ENCODE measurements at regions not wholly inside any gene's neighbourhood (a gene's known extent, or its start where the extent isn't known, plus 50 kb on each side); places are given as distances from the start of the nearest gene placed in this dataset.

DNA sequence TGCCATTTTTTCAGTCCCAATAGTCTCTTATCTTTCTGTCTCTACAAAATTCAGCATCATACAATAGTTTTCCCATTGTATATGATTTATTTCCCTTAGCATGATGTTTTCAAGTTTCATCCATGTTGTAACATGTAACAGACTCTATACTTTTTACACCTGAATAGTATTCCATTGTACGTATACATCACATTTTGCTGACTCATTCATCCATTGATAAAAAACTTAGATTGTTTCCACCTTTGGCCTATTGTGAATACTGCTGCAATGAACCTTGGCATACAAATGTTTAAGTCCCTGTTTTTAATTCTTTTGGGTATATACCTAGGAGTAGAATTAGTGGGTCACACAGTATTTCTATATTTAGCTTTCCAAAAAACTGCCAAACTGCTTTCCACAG, 349.3 kb upstream of the CDH2 start:
- no peak for DNase-seq (ENCODE audit: low read depth, low spot score)

DNA sequence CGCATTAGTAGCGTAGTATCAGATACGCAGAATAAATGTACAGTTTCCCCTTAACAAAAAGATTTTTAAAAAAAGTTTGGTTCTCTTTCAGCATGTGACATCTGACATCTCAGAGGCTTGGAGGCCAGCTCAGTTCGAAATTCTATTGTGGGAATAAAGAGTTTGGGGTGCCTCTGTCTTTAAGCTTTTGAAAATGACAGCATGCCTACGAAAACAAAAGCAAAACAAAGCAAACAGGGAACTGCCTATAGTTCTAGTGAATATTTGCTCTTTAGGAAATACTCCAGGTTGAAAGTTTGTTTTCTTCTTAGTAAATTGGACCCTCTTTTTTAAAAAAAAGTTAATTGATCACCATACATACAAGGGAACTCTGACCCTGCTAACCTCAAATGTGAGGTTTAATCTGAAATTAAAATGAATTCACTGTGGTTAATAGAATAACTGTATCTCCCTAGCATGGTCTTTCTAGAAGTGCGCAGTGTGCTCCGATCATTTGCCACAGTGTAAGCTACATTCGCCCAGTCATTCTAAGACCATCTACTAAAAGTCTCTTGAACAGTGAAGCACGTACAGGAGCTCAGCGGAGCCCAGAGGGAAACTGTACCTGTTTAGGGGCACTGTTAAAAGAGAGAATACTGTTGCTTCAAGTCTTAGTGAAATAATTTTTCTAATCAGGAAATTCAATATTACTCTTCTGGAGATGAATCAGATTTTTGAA, 347.0 kb upstream of the CDH2 start:
- DNase-seq (ENCODE audit: low read depth, low spot score) = no peak

DNA sequence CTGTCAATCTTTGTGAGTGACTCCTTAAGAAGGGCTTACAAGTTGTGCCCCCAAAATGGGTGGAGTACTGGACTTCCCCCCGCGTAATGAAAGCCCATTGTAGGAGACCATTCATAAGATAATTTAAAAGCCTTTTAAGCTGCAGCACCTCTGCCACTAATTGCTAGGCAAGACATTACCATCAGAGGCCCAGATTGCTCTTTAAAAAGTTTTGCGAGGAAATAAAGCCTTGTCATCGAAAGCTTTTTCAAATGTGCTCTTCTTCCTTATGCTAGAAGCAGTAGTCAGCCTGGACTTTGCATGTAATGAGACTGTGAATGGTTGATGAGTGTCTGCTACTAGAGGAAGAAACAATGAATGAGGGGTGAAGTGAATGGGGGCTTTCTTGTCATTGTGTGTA, 345.3 kb upstream of the CDH2 start:
- no peak for DNase-seq (ENCODE audit: low read depth, low spot score)

DNA sequence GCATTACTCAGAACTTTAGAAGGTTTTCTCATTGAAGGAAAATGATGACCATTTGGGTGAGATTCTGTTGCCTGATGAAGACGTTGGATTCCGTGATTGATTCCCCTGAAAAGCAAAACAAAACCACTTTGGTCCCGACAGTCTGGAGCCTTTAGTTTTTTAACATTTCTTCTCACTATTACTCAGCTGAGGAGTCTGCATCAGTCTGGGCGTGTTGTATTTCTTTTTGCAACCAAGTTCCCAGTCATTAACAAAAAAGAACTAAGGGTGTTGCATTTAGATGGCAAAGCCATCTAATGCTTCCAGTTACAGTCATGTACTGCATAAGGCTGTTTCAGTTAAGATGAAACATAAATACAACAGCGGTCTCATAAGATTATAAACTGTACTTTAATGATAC, 343.1 kb upstream of the CDH2 start:
- DNase-seq (ENCODE audit: low read depth, low spot score) = no peak

DNA sequence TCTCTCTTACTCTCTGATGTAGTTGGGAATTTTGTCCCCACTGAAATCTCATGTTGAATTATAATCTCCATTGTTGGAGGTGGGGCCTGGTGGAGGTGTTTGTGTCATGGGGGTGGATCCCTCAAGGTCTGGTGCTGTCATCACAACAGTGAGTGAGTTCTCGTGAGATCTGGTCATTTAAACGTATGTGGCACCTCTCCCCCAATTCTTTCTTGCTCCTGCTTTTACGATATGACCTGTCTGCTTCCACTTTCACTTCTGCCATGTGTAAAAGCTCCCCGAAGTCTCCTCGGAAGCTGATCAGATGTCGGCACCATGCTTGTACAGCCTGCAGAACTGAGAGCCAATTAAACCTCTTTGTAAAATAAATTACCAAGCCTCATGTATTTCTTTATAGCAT, 337.8 kb upstream of the CDH2 start:
- DNase-seq (ENCODE audit: low read depth, low spot score) = no peak

DNA sequence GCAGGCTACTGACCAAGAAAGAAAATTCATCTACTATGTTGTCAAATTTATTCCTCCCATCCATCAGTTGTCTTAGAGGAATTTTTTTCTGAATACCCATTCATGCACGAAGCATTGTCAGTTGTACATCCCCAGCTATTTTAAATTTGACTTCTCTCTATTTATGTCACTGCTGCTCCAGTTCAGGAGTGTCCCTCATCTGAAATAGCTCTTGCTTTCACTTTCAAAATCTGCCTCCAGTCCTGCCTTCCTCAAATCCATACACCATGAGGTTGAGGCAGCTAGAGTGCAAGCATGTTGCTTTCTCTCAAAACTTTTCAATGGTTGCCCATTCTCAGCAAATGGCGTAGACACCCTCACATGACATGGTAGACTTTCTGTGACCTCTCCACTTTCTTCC, 335.4 kb upstream of the CDH2 start:
- no peak for DNase-seq (ENCODE audit: low read depth, low spot score)

DNA sequence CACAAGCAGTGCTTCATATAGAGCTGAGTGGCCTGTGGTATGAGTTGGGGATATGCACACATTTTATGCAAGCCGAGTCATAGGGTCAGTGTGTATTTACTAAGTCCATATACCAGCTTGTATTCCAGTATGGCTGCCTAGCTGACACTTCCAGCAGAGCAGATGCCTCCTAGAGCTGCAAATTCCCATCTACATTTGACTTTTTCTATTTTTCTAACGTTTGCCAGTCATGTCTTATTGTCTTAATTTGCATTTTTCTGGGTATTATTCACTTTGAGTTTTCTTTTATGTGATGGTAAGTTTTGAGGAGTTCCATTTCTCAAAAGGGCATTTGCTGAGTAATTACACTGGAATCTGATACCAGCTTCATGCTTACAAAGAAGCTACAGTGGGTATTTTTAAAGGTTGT, 334.5 kb upstream of the CDH2 start:
- DNase-seq (ENCODE audit: low read depth, low spot score) = no peak

DNA sequence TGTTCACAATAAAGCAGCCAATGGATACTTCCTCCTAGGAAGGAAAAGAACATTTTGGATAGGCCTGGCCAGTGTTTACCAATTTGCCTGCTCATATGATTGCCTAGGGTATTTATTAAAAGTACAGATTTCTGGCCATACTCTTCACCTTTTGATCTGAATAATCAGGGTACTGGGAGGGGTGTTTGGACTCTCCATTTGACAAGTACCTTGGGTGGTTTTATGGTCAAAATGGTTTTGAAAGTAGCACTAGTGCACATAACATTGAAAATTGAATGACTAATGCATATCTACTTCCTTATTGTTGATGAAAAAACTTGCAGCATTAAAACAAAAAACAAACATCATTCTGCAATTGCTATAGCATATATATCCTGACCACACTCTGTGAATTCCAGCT, 333.3 kb upstream of the CDH2 start:
- no peak for DNase-seq (ENCODE audit: low read depth, low spot score)

DNA sequence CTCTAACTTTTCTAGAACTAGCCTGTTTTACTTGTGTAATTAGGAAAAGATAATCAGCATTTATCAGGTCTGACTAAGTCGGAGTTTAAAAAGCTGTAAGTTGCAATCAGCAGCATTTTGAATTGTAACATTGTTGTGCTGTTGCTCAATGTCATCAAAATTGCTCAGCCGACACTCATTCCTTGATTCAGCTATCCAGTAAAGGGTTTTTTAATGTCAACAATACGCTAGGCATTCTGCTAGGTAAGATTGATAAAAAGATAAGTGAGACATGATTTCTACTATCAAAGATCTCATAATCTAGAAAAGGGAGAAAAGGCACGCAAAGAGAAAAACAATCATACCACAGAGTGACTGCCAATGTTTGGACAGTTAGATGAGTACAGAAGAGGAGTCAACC, 327.1 kb upstream of the CDH2 start:
- DNase-seq (ENCODE audit: low read depth, low spot score) = no peak

DNA sequence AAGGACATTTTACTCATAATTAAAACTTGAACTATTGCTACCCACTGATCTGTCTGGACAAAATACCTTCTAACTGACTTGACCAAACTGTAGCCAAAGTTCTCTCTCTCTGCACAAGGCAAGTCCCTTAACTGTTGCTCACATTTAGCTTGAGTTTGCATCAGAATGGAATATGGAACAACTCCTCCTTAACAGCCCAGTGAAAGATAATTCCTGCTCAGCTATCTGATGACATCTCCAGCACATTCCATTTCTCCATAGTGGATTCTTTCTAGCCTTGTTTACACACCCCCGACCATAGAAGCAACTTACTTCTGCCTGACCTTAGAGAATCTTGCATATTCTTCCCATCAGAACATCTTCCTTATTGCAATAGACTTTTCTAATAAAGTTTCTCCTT, 317.2 kb upstream of the CDH2 start:
- no peak for DNase-seq (ENCODE audit: low read depth, low spot score)

DNA sequence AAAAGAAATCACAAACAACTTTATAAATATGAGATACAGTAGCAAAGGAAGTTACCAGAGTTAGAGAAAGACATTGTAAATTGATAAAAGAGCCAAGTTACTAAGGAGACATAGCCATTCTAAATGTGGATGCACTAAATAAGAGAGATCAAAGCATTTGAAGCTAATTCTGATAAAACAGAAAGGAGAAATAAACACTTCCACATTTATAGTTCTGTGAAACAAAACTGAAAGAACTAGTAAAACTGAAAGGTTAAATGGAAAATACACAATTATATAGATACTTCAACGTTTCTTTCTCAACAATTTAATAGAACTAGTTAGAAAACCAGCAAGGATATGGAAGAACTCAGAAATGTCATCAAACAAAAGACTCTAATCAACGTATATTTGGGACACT, 309.0 kb upstream of the CDH2 start:
- DNase-seq (ENCODE audit: low read depth, low spot score) = no peak

DNA sequence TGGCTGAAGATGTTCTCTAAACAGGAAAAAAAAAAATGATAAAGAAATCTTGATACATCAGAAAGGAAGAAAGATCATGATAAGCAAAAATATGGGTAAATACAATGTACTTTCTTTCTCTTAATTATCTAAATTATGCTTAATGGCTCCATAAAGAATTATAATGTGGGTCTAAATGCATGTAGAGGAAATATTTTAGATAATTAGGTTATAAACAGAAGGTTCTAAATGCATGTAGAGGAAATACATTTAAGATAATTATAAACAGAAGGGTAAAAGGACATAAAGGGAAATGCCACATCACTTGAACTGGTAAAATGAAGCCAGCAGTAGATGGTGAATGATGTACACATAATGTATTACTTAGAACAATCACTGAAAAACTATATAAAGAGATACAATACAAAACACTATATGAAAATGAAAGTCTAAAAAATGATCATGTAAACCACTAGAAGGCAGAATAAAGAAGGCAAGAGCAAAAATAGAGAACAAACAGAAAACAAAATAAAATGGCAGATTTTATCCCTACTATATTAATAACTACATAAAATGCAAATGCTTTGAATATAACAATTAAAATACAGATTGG, 308.4 kb upstream of the CDH2 start:
- no peak for DNase-seq (ENCODE audit: low read depth, low spot score)

DNA sequence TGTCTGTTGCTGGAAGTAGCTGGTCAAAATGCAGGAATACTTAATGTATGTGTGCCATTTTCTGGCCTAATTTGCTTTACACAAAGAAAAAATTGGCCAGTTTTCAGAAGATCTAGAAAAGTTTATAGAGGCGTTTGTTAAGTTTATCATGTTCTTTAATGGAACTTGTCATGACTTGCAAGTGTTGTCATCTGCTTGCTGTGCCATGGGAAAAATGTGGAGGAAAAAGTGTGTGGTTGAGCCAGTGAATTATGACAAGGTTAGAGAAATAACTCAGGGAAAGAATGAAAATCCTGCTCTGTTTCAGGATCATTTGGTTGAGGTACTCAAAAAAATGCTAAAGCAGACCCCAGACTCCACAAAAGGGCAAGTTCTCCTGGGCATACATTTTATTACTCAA, 301.6 kb upstream of the CDH2 start:
- DNase-seq (ENCODE audit: low read depth, low spot score) = no peak

DNA sequence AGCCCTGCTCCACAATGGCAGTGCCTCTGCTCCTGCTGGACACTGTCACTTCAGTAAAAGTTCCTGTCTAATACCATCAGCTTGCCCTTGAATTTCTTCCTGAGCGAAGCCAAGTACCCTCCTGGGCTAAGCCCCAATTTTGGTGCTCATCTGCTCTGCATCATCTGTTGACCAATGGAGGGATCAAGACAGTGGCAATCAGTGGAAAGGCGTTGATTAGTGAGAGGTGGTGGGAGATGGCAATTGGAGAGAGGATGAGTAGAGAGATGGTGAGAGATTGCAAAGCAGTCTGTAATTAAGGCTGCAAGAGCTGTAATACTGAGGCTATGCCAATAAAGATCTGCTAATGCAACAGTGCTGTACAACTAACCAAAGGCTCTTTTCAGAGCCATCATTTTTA, 299.4 kb upstream of the CDH2 start:
- DNase-seq (ENCODE audit: low read depth, low spot score) = no peak

DNA sequence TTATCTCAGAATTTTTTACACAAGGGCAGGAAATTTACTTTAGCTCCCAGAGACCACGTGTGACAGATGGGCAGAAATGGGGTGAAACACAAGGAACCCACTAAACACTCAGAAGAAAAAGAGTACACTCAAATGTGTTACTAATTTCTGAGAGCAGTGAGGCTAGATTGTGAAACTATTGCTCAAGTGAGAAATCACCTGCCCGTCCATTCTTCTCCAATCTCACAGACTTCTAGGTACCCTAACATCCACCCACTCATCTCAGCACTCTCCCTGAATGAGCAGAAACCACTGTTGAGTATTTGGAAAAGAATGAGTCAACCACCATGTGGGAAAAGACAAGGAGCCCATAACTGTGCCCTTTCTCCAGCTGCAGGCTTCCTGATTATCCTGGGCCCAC, 293.0 kb upstream of the CDH2 start:
- no peak for DNase-seq (ENCODE audit: low read depth, low spot score)

DNA sequence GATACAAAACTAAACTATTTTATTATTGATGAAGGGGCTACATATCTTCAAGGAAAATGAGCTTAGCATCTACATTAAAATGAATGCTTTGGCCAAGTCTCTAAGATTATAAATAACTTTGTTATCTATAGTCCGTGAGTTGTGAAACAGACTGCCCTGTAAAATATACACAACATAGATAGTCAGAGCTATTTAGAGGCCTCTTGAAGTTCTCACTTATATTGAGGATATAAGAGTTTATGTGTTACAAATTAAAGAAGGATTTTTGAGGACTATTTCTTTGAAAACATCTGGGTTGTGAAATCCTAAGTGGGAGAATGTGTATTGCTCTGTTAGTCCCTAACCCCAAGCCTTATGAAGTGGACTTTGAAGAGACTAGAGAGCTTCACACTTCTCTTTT, 292.0 kb upstream of the CDH2 start:
- no peak for DNase-seq (ENCODE audit: low read depth, low spot score)

DNA sequence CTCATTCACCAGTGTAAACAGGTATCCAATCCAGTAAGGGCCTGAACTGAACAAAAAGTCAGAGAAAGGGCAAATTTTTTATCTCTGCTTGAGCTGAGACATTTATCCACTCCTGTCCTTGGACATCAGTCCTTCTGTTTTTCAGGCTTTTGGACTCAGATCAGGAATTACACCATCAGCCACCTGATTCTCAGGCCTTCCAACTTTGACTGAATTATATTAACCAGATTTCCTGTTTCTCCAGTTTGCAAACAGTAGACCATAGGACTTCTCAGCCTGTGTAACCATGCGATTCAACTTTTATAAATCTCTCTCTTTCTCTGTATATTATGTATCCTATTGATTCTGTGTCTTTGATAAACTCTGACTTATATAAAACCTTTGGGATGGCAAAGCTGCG, 289.3 kb upstream of the CDH2 start:
- no peak for DNase-seq (ENCODE audit: low read depth, low spot score)

DNA sequence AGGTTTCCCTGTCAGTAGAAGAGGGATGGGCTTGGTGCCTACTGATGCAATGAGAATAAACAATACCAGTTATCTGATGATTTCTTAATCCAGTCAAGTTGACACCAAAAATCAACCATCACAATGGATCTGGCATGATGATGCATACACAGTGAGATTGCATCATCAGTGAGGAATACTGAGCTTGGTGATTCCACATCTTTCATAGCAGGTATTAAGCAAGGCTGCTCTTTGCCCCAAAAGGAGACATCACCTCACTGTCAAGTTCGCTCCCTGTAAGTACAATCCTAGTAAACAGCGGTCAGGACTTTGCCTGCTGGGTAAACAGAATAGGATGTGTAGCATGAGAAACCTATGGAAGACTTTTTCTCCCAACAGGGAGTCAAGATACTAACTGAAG, 282.7 kb upstream of the CDH2 start:
- no peak for DNase-seq (ENCODE audit: low read depth, low spot score)

DNA sequence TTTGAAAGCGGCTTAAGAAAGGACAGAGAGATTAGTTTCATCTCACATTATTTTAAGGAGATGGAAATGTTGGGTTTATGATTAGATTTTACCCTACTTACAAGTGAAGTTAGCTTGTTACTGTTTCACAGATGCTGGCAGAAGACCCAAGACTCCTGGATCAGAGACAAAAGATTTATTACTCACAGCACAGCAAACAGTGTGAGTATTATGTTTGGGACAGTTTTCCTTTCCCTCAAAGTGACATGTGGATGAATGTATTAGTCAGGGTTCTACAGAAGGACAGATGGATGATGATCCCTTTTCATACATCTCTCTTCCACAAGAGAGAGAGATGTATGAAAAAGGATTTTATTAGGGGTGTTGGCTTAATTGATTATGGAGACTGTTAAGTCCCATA, 281.8 kb upstream of the CDH2 start:
- no peak for DNase-seq (ENCODE audit: low read depth, low spot score)

DNA sequence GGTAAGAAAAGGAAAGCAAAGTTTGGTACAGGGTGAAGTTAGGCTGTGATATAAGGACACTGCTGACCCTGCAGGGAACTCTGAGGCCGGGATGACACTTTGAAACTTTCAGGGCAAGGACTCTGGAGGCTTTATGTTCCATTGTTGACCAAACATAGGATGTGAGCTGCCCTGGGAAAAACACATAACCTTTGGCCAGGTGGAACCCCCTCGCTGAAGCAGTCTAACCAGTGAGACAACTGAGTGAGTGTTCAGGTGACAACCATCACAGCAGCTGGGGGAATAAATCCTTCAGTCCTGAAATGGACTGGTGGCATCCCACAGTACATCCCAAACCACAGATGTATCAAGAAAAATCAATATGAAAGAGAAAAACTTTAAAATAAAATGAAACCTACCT, 280.9 kb upstream of the CDH2 start:
- DNase-seq (ENCODE audit: low read depth, low spot score) = no peak

DNA sequence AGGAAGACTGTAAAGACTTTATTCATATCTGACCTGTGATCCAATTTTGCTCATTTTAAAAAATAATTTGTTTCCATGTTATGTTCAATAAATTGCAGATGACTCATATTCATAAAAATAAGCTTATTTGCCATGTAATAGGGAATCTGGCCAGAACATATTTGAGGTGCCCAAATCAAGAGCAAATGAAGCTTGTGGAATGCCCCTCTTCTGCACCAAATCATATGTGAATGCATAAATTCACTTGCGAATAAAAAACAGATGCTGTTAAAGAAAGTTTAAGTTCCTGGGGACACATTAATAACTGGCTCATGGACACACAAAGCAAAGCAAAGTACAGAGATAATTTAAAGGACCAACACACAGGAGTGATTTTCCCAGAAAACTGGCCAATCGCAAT, 279.0 kb upstream of the CDH2 start:
- no peak for DNase-seq (ENCODE audit: low read depth, low spot score)

DNA sequence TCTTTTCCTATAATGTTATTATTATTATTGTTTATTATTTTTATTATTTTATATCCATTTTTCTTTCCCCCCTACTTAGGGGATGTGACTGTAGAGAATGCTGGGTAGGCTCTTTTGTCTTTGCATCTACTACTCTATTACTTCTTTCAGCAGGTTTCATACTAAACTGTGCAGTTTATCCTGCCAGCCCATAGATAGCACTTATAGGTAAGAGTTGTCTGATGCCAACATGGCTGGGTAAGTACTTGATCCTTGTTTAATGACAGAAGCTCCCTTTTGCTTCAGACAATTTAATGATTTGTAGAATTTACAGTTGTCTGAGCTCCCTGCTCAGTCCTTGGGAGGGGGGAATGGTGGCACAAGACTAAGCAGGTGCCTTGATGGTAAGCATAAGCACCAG, 262.9 kb upstream of the CDH2 start:
- no peak for DNase-seq (ENCODE audit: low read depth, low spot score)

DNA sequence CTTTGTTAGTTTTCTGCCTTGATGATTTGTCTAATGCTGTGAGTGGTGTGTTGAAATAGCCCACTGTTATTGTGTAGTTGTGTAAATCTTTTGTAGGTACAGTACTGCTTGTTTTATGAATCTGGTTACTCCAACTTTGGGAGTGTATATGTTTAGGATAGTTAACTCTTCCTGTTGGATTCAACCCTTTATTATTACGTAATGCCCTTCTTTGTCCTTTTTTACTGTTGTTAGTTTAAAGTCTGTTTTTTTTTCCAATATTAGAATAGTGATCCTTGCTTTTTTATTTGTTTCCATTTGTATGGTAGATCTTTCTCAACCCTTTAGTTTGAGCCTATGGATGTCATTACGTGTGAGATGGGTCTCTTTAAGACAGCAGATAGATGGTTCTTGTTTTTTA, 261.5 kb upstream of the CDH2 start:
- DNase-seq (ENCODE audit: low read depth, low spot score) = no peak

DNA sequence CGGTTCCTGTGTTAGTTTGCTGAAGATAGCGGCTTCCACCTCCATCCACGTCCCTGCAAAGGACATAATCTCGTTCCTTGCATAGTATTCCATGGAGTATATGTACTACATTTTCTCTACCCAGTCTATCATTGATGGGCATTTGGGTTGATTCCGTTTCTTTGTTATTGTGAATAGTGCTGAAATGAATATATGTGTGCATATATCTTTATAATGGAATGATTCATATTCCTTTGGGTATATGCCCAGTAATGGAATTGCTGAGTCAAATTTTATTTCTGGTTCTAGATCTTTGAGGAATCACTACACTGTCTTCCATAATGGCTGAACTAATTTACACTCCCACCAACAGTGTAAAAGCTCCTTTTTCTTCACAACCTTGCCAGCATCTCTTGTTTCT, 255.4 kb upstream of the CDH2 start:
- no peak for DNase-seq (ENCODE audit: low read depth, low spot score)
